ENCODE measurements at regions not wholly inside any gene's neighbourhood (a gene's known extent, or its start where the extent isn't known, plus 50 kb on each side); places are given as distances from the start of the nearest gene placed in this dataset.

DNA sequence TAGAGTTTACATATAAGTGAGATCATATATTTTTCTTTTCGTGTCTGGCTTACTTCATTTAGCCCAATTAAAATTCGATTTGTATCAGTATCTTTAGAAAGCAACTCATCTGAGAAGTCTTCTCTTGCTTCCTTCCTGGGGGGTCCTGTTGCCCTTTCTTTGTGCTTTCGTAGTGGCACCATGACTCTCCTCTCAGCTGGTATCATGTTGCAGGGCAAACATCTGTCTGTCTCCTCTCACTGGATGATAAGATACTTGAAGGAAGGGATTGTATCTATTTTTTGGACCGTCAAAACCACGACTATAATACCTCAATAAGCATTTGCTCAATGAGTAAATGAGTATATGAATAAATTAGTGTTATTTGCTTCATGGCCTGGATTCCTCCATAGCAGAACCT is 382.5 kb upstream of the SORCS1 start:
- Histone ChIP-seq H3K4me2 (ENCODE audit: low read depth, low read length, poor library complexity, severe bottlenecking) (no peak overlapping the region), H3K9me2 (replicated peaks; ENCODE audit: low read depth, low read length) (no peaks in the 10 kb centered on the region)
- TF ChIP-seq, protein P1, sequence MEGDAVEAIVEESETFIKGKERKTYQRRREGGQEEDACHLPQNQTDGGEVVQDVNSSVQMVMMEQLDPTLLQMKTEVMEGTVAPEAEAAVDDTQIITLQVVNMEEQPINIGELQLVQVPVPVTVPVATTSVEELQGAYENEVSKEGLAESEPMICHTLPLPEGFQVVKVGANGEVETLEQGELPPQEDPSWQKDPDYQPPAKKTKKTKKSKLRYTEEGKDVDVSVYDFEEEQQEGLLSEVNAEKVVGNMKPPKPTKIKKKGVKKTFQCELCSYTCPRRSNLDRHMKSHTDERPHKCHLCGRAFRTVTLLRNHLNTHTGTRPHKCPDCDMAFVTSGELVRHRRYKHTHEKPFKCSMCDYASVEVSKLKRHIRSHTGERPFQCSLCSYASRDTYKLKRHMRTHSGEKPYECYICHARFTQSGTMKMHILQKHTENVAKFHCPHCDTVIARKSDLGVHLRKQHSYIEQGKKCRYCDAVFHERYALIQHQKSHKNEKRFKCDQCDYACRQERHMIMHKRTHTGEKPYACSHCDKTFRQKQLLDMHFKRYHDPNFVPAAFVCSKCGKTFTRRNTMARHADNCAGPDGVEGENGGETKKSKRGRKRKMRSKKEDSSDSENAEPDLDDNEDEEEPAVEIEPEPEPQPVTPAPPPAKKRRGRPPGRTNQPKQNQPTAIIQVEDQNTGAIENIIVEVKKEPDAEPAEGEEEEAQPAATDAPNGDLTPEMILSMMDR (conservative IDR thresholded peaks at IDR 0.05; ENCODE audit: low read length), result no peak
- no peak for TF ChIP-seq EZH2phosphoT487 (IDR thresholded peaks at IDR 0.05; ENCODE audit: borderline replicate concordance)

DNA sequence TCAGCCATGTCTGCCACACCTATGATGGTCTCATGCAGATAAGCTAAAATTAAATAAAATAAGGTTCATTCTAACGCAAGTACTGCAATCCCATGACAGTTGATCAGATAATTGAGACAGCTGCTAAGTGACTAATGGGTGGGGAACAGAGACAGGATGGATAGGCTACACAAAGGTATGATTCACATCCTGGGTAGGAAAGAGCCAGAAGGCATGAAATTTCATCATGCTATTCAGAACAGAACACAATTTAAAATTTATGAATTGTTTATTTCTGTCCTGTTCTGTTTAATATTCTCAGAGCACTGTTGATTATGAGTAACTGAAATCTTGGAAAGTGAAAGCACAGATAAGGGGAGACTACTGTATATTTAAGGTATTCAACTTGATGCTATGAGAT is 381.8 kb upstream of the SORCS1 start:
- Histone ChIP-seq H3F3A (ENCODE audit: low read depth) (no peaks in the 10 kb centered on the region), H3K4me1 (ENCODE audit: insufficient read depth, low read length, poor library complexity, severe bottlenecking) (no peaks in the 10 kb centered on the region), H3K79me2 (ENCODE audit: insufficient read depth, low read length) (no peaks in the 10 kb centered on the region), H4K20me1 (ENCODE audit: insufficient read depth, low read length, poor library complexity, severe bottlenecking) (no peaks in the 10 kb centered on the region), H3K9ac (ENCODE audit: low read depth, low read length, poor library complexity, severe bottlenecking) (no peak overlapping the region), H3K9me3 (ENCODE audit: insufficient read depth, low read depth, low read length) (no peaks in the 10 kb centered on the region), H2AFZ (ENCODE audit: low read length) (no peak overlapping the region), H3K9me2 (replicated peaks; ENCODE audit: low read depth, low read length) (no peaks in the 10 kb centered on the region), H3K4me2 (ENCODE audit: low read depth, low read length, poor library complexity, severe bottlenecking) (no peak overlapping the region), H3K27me3 (ENCODE audit: insufficient read depth, low read length, poor library complexity, severe bottlenecking) (no peaks in the 10 kb centered on the region), H3K4me3 (ENCODE audit: low read length, poor library complexity, severe bottlenecking) (no peak overlapping the region), H3K36me3 (ENCODE audit: insufficient read depth, low read length) (no peaks in the 10 kb centered on the region)
- no peak for TF ChIP-seq EZH2phosphoT487 (IDR thresholded peaks at IDR 0.05; ENCODE audit: borderline replicate concordance)
- TF ChIP-seq, protein P1 (conservative IDR thresholded peaks at IDR 0.05; ENCODE audit: low read length), result no peak

More for the DNA sequence above, 382.5 kb upstream of the SORCS1 start:
- H3K9ac ChIP-seq (ENCODE audit: low read depth, low read length, poor library complexity, severe bottlenecking), result no peak overlapping the region
- no peaks in the 10 kb centered on the region for H3K79me2 ChIP-seq (ENCODE audit: insufficient read depth, low read length)
- H3K36me3 ChIP-seq (ENCODE audit: insufficient read depth, low read length), result no peaks in the 10 kb centered on the region
- no peaks in the 10 kb centered on the region for H3K27me3 ChIP-seq (ENCODE audit: insufficient read depth, low read length, poor library complexity, severe bottlenecking)
- no peak overlapping the region for H2AFZ ChIP-seq (ENCODE audit: low read length)
- no peaks in the 10 kb centered on the region for H4K20me1 ChIP-seq (ENCODE audit: insufficient read depth, low read length, poor library complexity, severe bottlenecking)
- H3K9me3 ChIP-seq (ENCODE audit: insufficient read depth, low read depth, low read length), result no peaks in the 10 kb centered on the region
- H3K4me1 ChIP-seq (ENCODE audit: insufficient read depth, low read length, poor library complexity, severe bottlenecking), result no peaks in the 10 kb centered on the region
- H3K4me3 ChIP-seq (ENCODE audit: low read length, poor library complexity, severe bottlenecking), result no peak overlapping the region
- H3F3A ChIP-seq (ENCODE audit: low read depth), result no peaks in the 10 kb centered on the region

DNA sequence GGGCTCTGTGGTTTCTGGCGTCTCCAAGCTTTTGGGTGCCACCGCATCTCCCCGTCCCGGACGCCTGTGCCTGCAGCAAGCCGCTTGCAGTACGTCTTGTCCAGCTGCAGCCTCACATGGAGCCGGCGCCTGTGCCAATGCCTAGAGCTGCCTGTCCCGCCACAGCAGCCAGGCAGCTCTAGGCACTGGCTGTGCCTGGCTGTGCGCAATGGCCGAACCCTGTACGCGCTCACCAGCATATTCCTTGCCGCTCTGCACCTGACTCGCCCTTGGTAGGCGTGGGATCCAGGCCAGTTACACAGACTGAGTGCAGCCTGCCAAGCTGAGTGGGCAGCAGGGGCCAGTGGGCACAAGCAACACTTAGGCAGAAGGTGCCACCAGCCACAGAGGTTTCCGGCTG is 381.2 kb upstream of the SORCS1 start:
- Histone ChIP-seq H3K9me3 (ENCODE audit: insufficient read depth, low read depth, low read length) (no peaks in the 10 kb centered on the region), H2AFZ (ENCODE audit: low read length) (no peak overlapping the region), H3K9me2 (replicated peaks; ENCODE audit: low read depth, low read length) (no peaks in the 10 kb centered on the region), H3K27me3 (ENCODE audit: insufficient read depth, low read length, poor library complexity, severe bottlenecking) (no peaks in the 10 kb centered on the region), H3K36me3 (ENCODE audit: insufficient read depth, low read length) (no peaks in the 10 kb centered on the region), H3F3A (ENCODE audit: low read depth) (no peaks in the 10 kb centered on the region), H3K4me3 (ENCODE audit: low read length, poor library complexity, severe bottlenecking) (no peak overlapping the region), H3K4me1 (ENCODE audit: insufficient read depth, low read length, poor library complexity, severe bottlenecking) (no peaks in the 10 kb centered on the region), H3K79me2 (ENCODE audit: insufficient read depth, low read length) (no peaks in the 10 kb centered on the region), H3K9ac (ENCODE audit: low read depth, low read length, poor library complexity, severe bottlenecking) (no peak overlapping the region), H3K4me2 (ENCODE audit: low read depth, low read length, poor library complexity, severe bottlenecking) (no peak overlapping the region), H4K20me1 (ENCODE audit: insufficient read depth, low read length, poor library complexity, severe bottlenecking) (no peaks in the 10 kb centered on the region)
- TF ChIP-seq, protein P1 (conservative IDR thresholded peaks at IDR 0.05; ENCODE audit: low read length), result no peak
- no peak for TF ChIP-seq EZH2phosphoT487 (IDR thresholded peaks at IDR 0.05; ENCODE audit: borderline replicate concordance)

All from Loucy (cell line).